ENCODE measurements at regions not wholly inside any gene's neighbourhood (a gene's known extent, or its start where the extent isn't known, plus 50 kb on each side); places are given as distances from the start of the nearest gene placed in this dataset.

DNA sequence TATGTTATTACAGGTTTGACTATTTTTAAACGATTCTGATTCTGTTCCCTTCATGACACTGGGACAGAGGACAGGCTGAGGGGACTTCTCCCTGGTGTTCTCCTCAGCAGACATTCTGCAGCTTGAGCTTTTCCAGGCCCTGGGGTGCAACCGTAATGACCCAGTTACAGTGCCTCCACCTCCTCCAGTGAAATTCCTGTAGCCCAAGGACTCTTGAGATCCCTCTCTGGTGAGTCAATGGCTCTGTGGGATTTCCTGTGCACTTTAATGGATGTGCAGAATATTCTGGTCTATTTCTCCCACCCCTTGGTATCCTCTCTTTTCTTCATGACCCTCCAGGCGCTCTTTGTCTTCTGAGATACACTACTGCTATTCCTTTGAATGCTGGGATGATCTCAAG is 319.3 kb downstream of the INHBA start:
- Histone ChIP-seq H3F3A (ENCODE audit: low read depth) (no peaks in the 10 kb centered on the region), H3K9me2 (replicated peaks; ENCODE audit: low read depth, low read length) (no peaks in the 10 kb centered on the region), H3K9ac (ENCODE audit: low read depth, low read length, poor library complexity, severe bottlenecking) (no peak overlapping the region), H2AFZ (ENCODE audit: low read length) (no peak overlapping the region), H3K36me3 (ENCODE audit: insufficient read depth, low read length) (no peaks in the 10 kb centered on the region), H3K79me2 (ENCODE audit: insufficient read depth, low read length) (no peaks in the 10 kb centered on the region), H3K4me3 (ENCODE audit: low read length, poor library complexity, severe bottlenecking) (no peak overlapping the region), H3K27me3 (ENCODE audit: insufficient read depth, low read length, poor library complexity, severe bottlenecking) (no peaks in the 10 kb centered on the region), H3K9me3 (ENCODE audit: insufficient read depth, low read depth, low read length) (no peaks in the 10 kb centered on the region; the same call in 1 of the 2 replicates), H3K4me2 (ENCODE audit: low read depth, low read length, poor library complexity, severe bottlenecking) (no peak overlapping the region), H4K20me1 (ENCODE audit: insufficient read depth, low read length, poor library complexity, severe bottlenecking) (no peaks in the 10 kb centered on the region), H3K4me1 (ENCODE audit: insufficient read depth, low read length, poor library complexity, severe bottlenecking) (no peaks in the 10 kb centered on the region)
- TF ChIP-seq, protein P1, sequence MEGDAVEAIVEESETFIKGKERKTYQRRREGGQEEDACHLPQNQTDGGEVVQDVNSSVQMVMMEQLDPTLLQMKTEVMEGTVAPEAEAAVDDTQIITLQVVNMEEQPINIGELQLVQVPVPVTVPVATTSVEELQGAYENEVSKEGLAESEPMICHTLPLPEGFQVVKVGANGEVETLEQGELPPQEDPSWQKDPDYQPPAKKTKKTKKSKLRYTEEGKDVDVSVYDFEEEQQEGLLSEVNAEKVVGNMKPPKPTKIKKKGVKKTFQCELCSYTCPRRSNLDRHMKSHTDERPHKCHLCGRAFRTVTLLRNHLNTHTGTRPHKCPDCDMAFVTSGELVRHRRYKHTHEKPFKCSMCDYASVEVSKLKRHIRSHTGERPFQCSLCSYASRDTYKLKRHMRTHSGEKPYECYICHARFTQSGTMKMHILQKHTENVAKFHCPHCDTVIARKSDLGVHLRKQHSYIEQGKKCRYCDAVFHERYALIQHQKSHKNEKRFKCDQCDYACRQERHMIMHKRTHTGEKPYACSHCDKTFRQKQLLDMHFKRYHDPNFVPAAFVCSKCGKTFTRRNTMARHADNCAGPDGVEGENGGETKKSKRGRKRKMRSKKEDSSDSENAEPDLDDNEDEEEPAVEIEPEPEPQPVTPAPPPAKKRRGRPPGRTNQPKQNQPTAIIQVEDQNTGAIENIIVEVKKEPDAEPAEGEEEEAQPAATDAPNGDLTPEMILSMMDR (conservative IDR thresholded peaks at IDR 0.05; ENCODE audit: low read length), result no peak
- no peak for TF ChIP-seq EZH2phosphoT487 (IDR thresholded peaks at IDR 0.05; ENCODE audit: borderline replicate concordance)

DNA sequence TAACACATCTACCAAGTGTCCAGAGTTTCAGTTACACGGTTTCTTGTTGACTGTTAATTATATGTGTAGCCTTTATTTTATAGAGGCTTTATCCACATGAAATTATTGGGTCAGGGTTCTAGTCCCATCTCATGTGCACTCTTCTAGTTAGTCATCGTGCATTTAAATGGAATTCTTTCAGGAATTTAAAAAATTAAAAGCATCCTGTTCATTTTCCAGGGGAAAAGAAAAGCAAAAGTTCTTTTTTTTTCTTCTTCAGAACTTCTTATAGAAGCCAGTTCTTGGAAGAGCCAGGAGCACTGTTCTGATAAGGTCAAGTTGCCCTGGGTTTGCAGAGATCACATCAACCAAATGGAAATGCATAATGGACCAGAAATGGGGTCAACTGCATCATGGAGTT is 324.7 kb downstream of the INHBA start:
- Histone ChIP-seq H3K27me3 (ENCODE audit: insufficient read depth, low read length, poor library complexity, severe bottlenecking) (no peaks in the 10 kb centered on the region), H3K79me2 (ENCODE audit: insufficient read depth, low read length) (no peaks in the 10 kb centered on the region), H3K4me2 (ENCODE audit: low read depth, low read length, poor library complexity, severe bottlenecking) (no peak overlapping the region), H3K4me1 (ENCODE audit: insufficient read depth, low read length, poor library complexity, severe bottlenecking) (no peaks in the 10 kb centered on the region), H4K20me1 (ENCODE audit: insufficient read depth, low read length, poor library complexity, severe bottlenecking) (no peaks in the 10 kb centered on the region), H3K4me3 (ENCODE audit: low read length, poor library complexity, severe bottlenecking) (no peak overlapping the region), H2AFZ (ENCODE audit: low read length) (no peak overlapping the region), H3K9ac (ENCODE audit: low read depth, low read length, poor library complexity, severe bottlenecking) (no peak overlapping the region), H3K36me3 (ENCODE audit: insufficient read depth, low read length) (no peaks in the 10 kb centered on the region), H3K9me3 (ENCODE audit: insufficient read depth, low read depth, low read length) (0 out of 2 replicates have a peak, but pooled peaks cover 2% of the 10 kb centered on the region), H3K9me2 (replicated peaks; ENCODE audit: low read depth, low read length) (no peaks in the 10 kb centered on the region), H3F3A (ENCODE audit: low read depth) (no peaks in the 10 kb centered on the region)
- no peak for TF ChIP-seq EZH2phosphoT487 (IDR thresholded peaks at IDR 0.05; ENCODE audit: borderline replicate concordance)
- TF ChIP-seq, protein P1 (conservative IDR thresholded peaks at IDR 0.05; ENCODE audit: low read length), result no peak

DNA sequence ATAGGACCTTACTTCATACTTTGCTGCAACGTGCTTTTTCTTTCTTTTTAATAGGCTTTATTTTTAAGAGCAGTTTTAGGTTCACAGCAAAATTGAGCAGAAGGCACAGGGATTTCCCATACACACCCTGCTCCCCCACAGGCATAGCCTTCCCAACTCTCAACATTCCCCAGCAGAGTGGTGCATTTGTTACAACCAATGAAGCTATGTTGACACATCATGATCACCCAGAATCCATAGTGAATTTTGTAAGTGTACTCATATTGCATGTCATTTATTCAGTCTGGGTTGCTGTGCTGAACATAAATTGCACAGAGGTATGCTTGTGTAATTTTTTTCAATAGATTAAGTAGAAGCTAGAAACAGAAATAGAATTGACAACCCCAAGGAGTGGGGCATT is 327.3 kb downstream of the INHBA start:
- Histone ChIP-seq H3K4me2 (ENCODE audit: low read depth, low read length, poor library complexity, severe bottlenecking) (no peak overlapping the region), H3K36me3 (ENCODE audit: insufficient read depth, low read length) (no peaks in the 10 kb centered on the region), H2AFZ (ENCODE audit: low read length) (no peak overlapping the region), H4K20me1 (ENCODE audit: insufficient read depth, low read length, poor library complexity, severe bottlenecking) (no peaks in the 10 kb centered on the region), H3F3A (ENCODE audit: low read depth) (no peaks in the 10 kb centered on the region), H3K4me3 (ENCODE audit: low read length, poor library complexity, severe bottlenecking) (no peak overlapping the region), H3K9me2 (replicated peaks; ENCODE audit: low read depth, low read length) (no peaks in the 10 kb centered on the region), H3K27me3 (ENCODE audit: insufficient read depth, low read length, poor library complexity, severe bottlenecking) (no peaks in the 10 kb centered on the region), H3K79me2 (ENCODE audit: insufficient read depth, low read length) (no peaks in the 10 kb centered on the region), H3K9me3 (ENCODE audit: insufficient read depth, low read depth, low read length) (0 out of 2 replicates have a peak, but pooled peaks cover 2% of the 10 kb centered on the region), H3K9ac (ENCODE audit: low read depth, low read length, poor library complexity, severe bottlenecking) (no peak overlapping the region), H3K4me1 (ENCODE audit: insufficient read depth, low read length, poor library complexity, severe bottlenecking) (no peaks in the 10 kb centered on the region)
- TF ChIP-seq, protein P1 (conservative IDR thresholded peaks at IDR 0.05; ENCODE audit: low read length), result no peak
- TF ChIP-seq EZH2phosphoT487 (IDR thresholded peaks at IDR 0.05; ENCODE audit: borderline replicate concordance), result no peak
